Suprapubic skin (tissue), 4 donors: ENCODE measurements at regions not wholly inside any gene's neighbourhood (a gene's known extent, or its start where the extent isn't known, plus 50 kb on each side); places are given as distances from the start of the nearest gene placed in this dataset.

Experiments
- DNase-seq, 2 donors: peaks; one replicate each; pipeline ENCODE4 v3.0.0-alpha.2; 2019; ENCODE audit warnings: low spot score in 2 of 2
- H3K27ac ChIP-seq: fragments of 200-600 bp; sonication (generic); one replicate; pipeline ENCODE4 v1.5.1; 2019
- H3K27me3 ChIP-seq: fragments of 200-600 bp; sonication (generic); one replicate; pipeline ENCODE4 v1.5.1; 2019
- H3K36me3 ChIP-seq: fragments of 200-600 bp; sonication (generic); one replicate; pipeline ENCODE4 v1.5.1; 2019
- H3K4me1 ChIP-seq: fragments of 200-600 bp; sonication (generic); one replicate; pipeline ENCODE4 v1.5.1; 2019
- H3K4me3 ChIP-seq: fragments of 200-600 bp; sonication (generic); one replicate; pipeline ENCODE4 v1.5.1; 2019; ENCODE audit warnings: mild to moderate bottlenecking
- H3K9me3 ChIP-seq: fragments of 200-600 bp; sonication (generic); one replicate; pipeline ENCODE4 v1.5.1; 2019
- EP300 ChIP-seq: sonication (generic); formaldehyde crosslinking; IDR thresholded peaks from one replicate; pipeline ENCODE4 v1.6.1; 2017; ENCODE audit warnings: antibody characterized with exemption
- POLR2A ChIP-seq, 2 donors: fragments of 450-650 bp; IDR thresholded peaks; one replicate each; pipeline ENCODE4 v1.6.1; 2017; ENCODE audit warnings: antibody characterized with exemption in 2 of 2, mild to moderate bottlenecking in 2 of 2, moderate library complexity in 2 of 2
- POLR2AphosphoS5 ChIP-seq, 3 donors: sonication (generic); formaldehyde crosslinking; IDR thresholded peaks; one replicate each; pipeline ENCODE4 v1.6.1; 2017; ENCODE audit warnings: antibody characterized with exemption in 3 of 3
- WGBS: methylation state at CpG from one replicate; pipeline ENCODE4 v1.1.5; 2018; 5-methylcytosine and 5-hydroxymethylcytosine counted together
- TF ChIP-seq, protein P1 (sequence below), 2 donors: fragments of 200-600 bp in 1 of 2; fragments of 450-650 bp in 1 of 2; sonication (generic) in 1 of 2; IDR thresholded peaks; one replicate each; pipeline ENCODE4 v1.5.1; 2016 to 2019; ENCODE audit warnings: antibody characterized with exemption in 2 of 2, mild to moderate bottlenecking in 1 of 2, moderate library complexity in 1 of 2

DNA sequence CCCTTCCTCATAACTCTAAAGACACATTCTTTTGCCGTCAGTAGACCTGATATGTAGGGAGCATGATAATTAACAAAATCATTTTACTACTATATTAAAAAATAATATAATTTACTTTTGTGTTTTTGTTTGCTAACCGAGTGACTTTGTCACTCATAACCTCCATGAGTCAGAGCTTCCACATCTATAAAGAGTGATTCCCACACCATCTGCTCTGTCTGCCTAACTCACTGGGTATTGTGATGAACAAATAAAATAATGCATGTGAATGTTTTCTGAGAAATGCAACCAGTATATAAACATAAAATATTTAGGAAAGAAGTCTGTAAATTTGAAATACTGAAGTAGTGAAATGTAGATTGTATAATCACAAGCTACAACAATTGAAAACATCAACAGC is 123.4 kb upstream of the DSEL start:
- no peak for TF ChIP-seq EP300
- no peak for TF ChIP-seq POLR2AphosphoS5 (IDR thresholded peaks at IDR 0.05)
- no peak for TF ChIP-seq POLR2A (IDR thresholded peaks at IDR 0.05)
- TF ChIP-seq, protein P1, sequence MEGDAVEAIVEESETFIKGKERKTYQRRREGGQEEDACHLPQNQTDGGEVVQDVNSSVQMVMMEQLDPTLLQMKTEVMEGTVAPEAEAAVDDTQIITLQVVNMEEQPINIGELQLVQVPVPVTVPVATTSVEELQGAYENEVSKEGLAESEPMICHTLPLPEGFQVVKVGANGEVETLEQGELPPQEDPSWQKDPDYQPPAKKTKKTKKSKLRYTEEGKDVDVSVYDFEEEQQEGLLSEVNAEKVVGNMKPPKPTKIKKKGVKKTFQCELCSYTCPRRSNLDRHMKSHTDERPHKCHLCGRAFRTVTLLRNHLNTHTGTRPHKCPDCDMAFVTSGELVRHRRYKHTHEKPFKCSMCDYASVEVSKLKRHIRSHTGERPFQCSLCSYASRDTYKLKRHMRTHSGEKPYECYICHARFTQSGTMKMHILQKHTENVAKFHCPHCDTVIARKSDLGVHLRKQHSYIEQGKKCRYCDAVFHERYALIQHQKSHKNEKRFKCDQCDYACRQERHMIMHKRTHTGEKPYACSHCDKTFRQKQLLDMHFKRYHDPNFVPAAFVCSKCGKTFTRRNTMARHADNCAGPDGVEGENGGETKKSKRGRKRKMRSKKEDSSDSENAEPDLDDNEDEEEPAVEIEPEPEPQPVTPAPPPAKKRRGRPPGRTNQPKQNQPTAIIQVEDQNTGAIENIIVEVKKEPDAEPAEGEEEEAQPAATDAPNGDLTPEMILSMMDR (IDR thresholded peaks at IDR 0.05): no peak
- no peaks in the 10 kb centered on the region for H3K9me3 ChIP-seq
- no peak overlapping the region for H3K27ac ChIP-seq
- H3K4me3 ChIP-seq: no peak overlapping the region
- H3K36me3 ChIP-seq: no peaks in the 10 kb centered on the region
- no peaks in the 10 kb centered on the region for H3K27me3 ChIP-seq
- no peaks in the 10 kb centered on the region for H3K4me1 ChIP-seq
- DNase-seq: no peak
- WGBS: 81% methylated on average over 2 of the region's 2 CpGs

DNA sequence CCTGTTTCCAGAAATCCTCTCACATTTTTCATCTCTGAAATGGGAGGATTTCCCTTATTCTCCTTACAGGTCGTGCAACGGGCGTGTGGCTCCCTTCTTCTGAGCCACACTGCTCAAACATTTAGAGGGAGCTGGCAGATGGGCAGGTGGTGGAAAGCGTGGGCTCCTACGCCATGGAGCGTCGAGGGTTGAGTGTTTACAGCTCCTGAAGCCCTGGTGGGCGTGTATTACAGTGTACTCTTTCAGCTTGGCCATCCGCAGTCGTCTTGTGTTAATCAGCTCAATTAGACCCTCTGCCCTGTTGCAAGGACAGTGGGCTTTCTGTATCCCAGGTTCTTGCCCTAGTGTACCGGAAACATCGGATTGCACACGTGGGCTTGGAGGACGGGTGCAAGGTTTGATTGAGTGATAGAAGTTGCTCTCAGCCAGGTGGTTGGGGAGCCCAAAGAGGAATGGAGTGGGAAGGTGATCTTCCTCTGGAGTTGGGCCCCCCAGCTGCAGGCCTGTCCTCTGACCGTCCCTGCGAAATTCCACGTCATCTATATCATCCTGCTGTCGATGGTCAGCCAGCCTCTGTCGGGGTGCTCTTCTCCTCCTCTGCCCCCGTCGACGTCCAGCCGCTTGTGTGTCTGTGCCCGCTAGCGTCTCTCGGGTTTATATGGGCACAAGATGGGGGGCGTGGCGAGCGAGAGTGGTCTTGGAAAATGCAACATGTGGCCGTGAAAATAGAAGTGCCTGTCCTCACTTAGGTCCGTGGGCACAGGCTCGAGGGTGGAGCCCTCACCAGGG is 120.3 kb upstream of the DSEL start:
- Histone ChIP-seq H3K36me3 (no peaks in the 10 kb centered on the region), H3K27me3 (no peaks in the 10 kb centered on the region), H3K4me3 (no peak overlapping the region), H3K27ac (no peak overlapping the region), H3K9me3 (no peaks in the 10 kb centered on the region), H3K4me1 (no peaks in the 10 kb centered on the region)
- WGBS: 90% methylated on average over 32 of the region's 32 CpGs
- no peak for TF ChIP-seq POLR2A (IDR thresholded peaks at IDR 0.05)
- no peak for TF ChIP-seq POLR2AphosphoS5 (IDR thresholded peaks at IDR 0.05)
- TF ChIP-seq EP300: no peak
- TF ChIP-seq, protein P1 (IDR thresholded peaks at IDR 0.05): no peak
- no peak for DNase-seq

DNA sequence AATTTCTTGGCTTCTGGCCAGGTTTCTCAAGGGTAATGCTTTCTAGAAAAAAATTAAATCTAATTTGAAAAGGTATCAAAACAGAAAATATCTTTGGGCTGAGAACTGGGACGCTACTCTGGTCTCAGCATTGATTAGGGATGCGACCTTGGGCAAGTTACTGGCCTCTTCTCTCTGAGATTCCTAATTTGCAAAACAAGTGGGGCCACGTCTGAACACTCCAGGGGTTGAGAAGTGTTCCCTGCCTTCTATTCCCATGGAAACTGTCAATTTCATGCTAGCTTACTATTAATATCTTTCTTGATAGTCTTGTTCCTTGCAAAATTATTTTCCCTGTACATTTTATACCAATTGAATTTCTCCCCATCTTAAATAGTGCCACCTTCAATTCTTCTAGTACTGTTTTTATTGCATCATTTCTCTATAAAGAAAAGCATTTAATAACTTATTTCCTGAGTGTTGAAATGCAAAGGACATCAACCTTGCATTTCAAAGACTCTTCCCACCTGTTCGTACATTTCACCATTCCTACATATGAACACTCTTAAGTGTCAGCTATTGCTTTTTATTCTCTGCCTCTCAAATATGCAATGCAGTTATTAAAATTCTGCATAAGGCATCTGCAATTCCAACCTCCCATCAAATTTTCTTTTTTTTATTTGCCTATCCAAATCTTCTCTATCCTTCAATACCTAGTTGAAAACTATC is 118.3 kb upstream of the DSEL start:
- Histone ChIP-seq H3K27ac (no peak overlapping the region), H3K4me3 (no peak overlapping the region), H3K27me3 (no peaks in the 10 kb centered on the region), H3K9me3 (no peaks in the 10 kb centered on the region), H3K36me3 (no peaks in the 10 kb centered on the region), H3K4me1 (no peaks in the 10 kb centered on the region)
- DNase-seq: no peak
- whole genome bisulfite sequencing: 47% methylated on average over 4 of the region's 4 CpGs
- TF ChIP-seq, protein P1 (IDR thresholded peaks at IDR 0.05): no peak
- TF ChIP-seq POLR2AphosphoS5 (IDR thresholded peaks at IDR 0.05) (no peak), POLR2A (IDR thresholded peaks at IDR 0.05) (no peak), EP300 (no peak)

DNA sequence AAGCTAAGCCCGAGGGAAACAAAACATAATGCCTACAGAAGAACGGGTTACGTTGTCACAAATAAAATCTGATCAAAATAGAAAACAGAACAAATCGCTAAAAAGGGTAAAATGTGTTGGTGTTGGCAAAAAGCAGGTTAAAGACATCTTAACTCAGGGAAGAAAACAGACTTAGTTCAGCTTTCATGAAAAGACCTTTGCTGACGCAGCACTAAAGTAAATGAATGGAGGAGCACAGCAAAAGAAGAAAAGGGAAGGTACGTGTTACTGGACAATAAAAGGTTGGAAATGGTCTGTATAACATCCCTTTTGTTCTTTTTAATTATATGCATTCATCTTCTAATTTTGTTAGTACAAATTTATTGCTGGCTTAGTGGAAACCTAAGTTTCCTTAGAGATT is 117.4 kb upstream of the DSEL start:
- no peak for TF ChIP-seq POLR2AphosphoS5 (IDR thresholded peaks at IDR 0.05)
- TF ChIP-seq, protein P1 (IDR thresholded peaks at IDR 0.05): no peak
- TF ChIP-seq POLR2A (IDR thresholded peaks at IDR 0.05): no peak
- TF ChIP-seq EP300: no peak
- no peaks in the 10 kb centered on the region for H3K27me3 ChIP-seq
- no peak overlapping the region for H3K4me3 ChIP-seq
- no peak overlapping the region for H3K27ac ChIP-seq
- WGBS: 81% methylated on average over 6 of the region's 6 CpGs
- DNase-seq: no peak
- H3K4me1 ChIP-seq: no peaks in the 10 kb centered on the region
- no peaks in the 10 kb centered on the region for H3K36me3 ChIP-seq
- no peaks in the 10 kb centered on the region for H3K9me3 ChIP-seq

DNA sequence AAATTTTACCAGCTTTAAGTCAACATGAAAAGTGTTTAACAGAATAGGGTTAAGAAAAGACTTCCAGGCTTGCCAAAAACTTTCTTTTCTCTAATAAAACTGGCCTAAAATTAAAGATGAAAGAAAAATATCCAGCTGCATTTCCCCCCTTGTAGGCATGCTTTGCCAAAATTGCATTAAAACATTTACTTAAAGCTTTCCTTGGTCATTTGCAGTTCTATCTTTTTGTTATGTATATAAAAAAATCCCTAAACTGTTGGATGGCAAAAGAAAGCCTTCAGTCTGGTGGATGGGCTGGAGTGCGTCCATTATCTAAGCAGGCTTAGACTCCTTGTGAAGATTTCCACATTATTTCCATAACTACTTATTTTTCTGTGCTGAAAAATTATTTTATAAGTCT is 105.4 kb upstream of the DSEL start:
- Histone ChIP-seq H3K4me1 (no peaks in the 10 kb centered on the region), H3K9me3 (no peaks in the 10 kb centered on the region), H3K4me3 (no peak overlapping the region), H3K27ac (no peak overlapping the region), H3K36me3 (no peaks in the 10 kb centered on the region), H3K27me3 (no peaks in the 10 kb centered on the region)
- WGBS: 86% methylated on average over 1 of the region's 1 CpG
- DNase-seq: no peak
- TF ChIP-seq POLR2A (IDR thresholded peaks at IDR 0.05): no peak
- no peak for TF ChIP-seq EP300
- no peak for TF ChIP-seq POLR2AphosphoS5 (IDR thresholded peaks at IDR 0.05)
- TF ChIP-seq, protein P1 (IDR thresholded peaks at IDR 0.05): no peak
